ENCODE measurements at regions not wholly inside any gene's neighbourhood (a gene's known extent, or its start where the extent isn't known, plus 50 kb on each side); places are given as distances from the start of the nearest gene placed in this dataset.

- H3K9me2 ChIP-seq (ENCODE audit: insufficient read depth, low read length), result no peaks in the 10 kb centered on the region
- H3K36me3 ChIP-seq (ENCODE audit: insufficient read depth, low read length), result no peaks in the 10 kb centered on the region
- no peaks in the 10 kb centered on the region for H3K9me3 ChIP-seq (ENCODE audit: low read length)
- H2AFZ ChIP-seq (ENCODE audit: low read depth, low read length), result no peak overlapping the region
- H3K27ac ChIP-seq (ENCODE audit: low read length), result no peak overlapping the region
- H3K9ac ChIP-seq (ENCODE audit: low read length), result no peak overlapping the region
- H3K4me3 ChIP-seq (ENCODE audit: low read length), result no peak overlapping the region
- H3K27me3 ChIP-seq (ENCODE audit: insufficient read depth, low read depth, low read length), result no peaks in the 10 kb centered on the region
- H3K4me2 ChIP-seq (ENCODE audit: low read length), result no peak overlapping the region
- TF ChIP-seq TAF1 (IDR thresholded peaks at IDR 0.05; ENCODE audit: low read depth) (no peak), EP300 (conservative IDR thresholded peaks at IDR 0.05; ENCODE audit: poor library complexity, severe bottlenecking) (no peak), POLR2AphosphoS5 (IDR thresholded peaks at IDR 0.05) (no peak), SMC3 (conservative IDR thresholded peaks at IDR 0.05; ENCODE audit: poor library complexity) (no peak), REST (IDR thresholded peaks at IDR 0.05; ENCODE audit: borderline replicate concordance) (no peak), MXI1 (conservative IDR thresholded peaks at IDR 0.05; ENCODE audit: poor library complexity, severe bottlenecking) (no peak), RAD21 (conservative IDR thresholded peaks at IDR 0.05) (no peak), CTCF (IDR thresholded peaks at IDR 0.05; ENCODE audit: poor library complexity, severe bottlenecking) (no peak), EZH2 (IDR thresholded peaks at IDR 0.05; ENCODE audit: borderline replicate concordance, insufficient read depth, low read length, poor library complexity, severe bottlenecking) (no peak)
- no peaks in the 10 kb centered on the region for H3F3A ChIP-seq (ENCODE audit: insufficient read depth, low read length, poor library complexity, severe bottlenecking)
- H3K79me2 ChIP-seq (replicated peaks; ENCODE audit: insufficient read depth, low read length), result no peaks in the 10 kb centered on the region
- no peaks in the 10 kb centered on the region for H4K20me1 ChIP-seq (ENCODE audit: insufficient read depth)
Measured at GRCh38 chr9:22969350-22969979, 522.8 kb downstream of the DMRTA1 start.

GRCh38 chr9:22970434-22970975 lies 523.9 kb downstream of the DMRTA1 start:
- no peak overlapping the region for H3K4me2 ChIP-seq (ENCODE audit: low read length)
- H3K36me3 ChIP-seq (ENCODE audit: insufficient read depth, low read length), result no peaks in the 10 kb centered on the region
- no peaks in the 10 kb centered on the region for H3K79me2 ChIP-seq (replicated peaks; ENCODE audit: insufficient read depth, low read length)
- H2AFZ ChIP-seq (ENCODE audit: low read depth, low read length), result no peak overlapping the region
- H3F3A ChIP-seq (ENCODE audit: insufficient read depth, low read length, poor library complexity, severe bottlenecking), result no peaks in the 10 kb centered on the region
- no peak overlapping the region for H3K9ac ChIP-seq (ENCODE audit: low read length)
- no peak overlapping the region for H3K27ac ChIP-seq (ENCODE audit: low read length)
- H3K9me3 ChIP-seq (ENCODE audit: low read length), result no peaks in the 10 kb centered on the region
- H3K9me2 ChIP-seq (ENCODE audit: insufficient read depth, low read length), result no peaks in the 10 kb centered on the region
- TF ChIP-seq SMC3 (conservative IDR thresholded peaks at IDR 0.05; ENCODE audit: poor library complexity) (no peak), CTCF (IDR thresholded peaks at IDR 0.05; ENCODE audit: poor library complexity, severe bottlenecking) (no peak), REST (IDR thresholded peaks at IDR 0.05; ENCODE audit: borderline replicate concordance) (no peak)
- H3K4me3 ChIP-seq (ENCODE audit: low read length), result no peak overlapping the region
- no peaks in the 10 kb centered on the region for H4K20me1 ChIP-seq (ENCODE audit: insufficient read depth)
- no peaks in the 10 kb centered on the region for H3K27me3 ChIP-seq (ENCODE audit: insufficient read depth, low read depth, low read length)
